K562 (cell line): ENCODE measurements at regions not wholly inside any gene's neighbourhood (a gene's known extent, or its start where the extent isn't known, plus 50 kb on each side); places are given as distances from the start of the nearest gene placed in this dataset.

Source experiments
- CAMTA2 ChIP-seq: fragments of 250-450 bp; sonication (Bioruptor Pico); conservative IDR thresholded peaks from 2 replicates; pipeline ENCODE4 v1.5.1; 2022
- FOSL1 ChIP-seq: fragments of 200-800 bp; sonication (Bioruptor generic); conservative IDR thresholded peaks from 2 replicates; pipeline ENCODE4 v1.6.1; 2016; ENCODE audit warnings: missing genetic modification characterization, missing compliant biosample characterization
- HBP1 ChIP-seq: fragments of 450-650 bp; formaldehyde crosslinking; IDR thresholded peaks from 2 replicates; pipeline ENCODE4 v1.4.0; 2022; ENCODE audit warnings: missing genetic modification characterization
- ID3 ChIP-seq, 2 experiments: fragments of 250-450 bp in 1 of 2; fragments of 450-650 bp in 1 of 2; sonication (Bioruptor Pico) in 1 of 2; IDR thresholded peaks; 2 replicates each; pipeline versions ENCODE4 v1.6.1 to v1.8.0; 2016 to 2021; ENCODE audit warnings: mild to moderate bottlenecking in 2 of 2, moderate library complexity in 2 of 2, missing compliant biosample characterization in 1 of 2, missing genetic modification characterization in 1 of 2
- NELFE ChIP-seq: IDR thresholded peaks from 2 replicates; pipeline ENCODE4 v1.6.1; 2011; ENCODE audit warnings: mild to moderate bottlenecking; ENCODE audit not compliant: insufficient read depth, insufficient read length
- NFE2 ChIP-seq: IDR thresholded peaks from 2 replicates; pipeline ENCODE4 v1.6.1; 2014; ENCODE audit warnings: antibody characterized with exemption, low read depth
- NRF1 ChIP-seq, 2 experiments: fragments of 450-650 bp; IDR thresholded peaks in 1 of 2; conservative IDR thresholded peaks in 1 of 2; 2 replicates each; pipeline ENCODE4 v1.6.1; 2014; ENCODE audit warnings: mild to moderate bottlenecking in 2 of 2
- RAD51 ChIP-seq: fragments of 450-650 bp; IDR thresholded peaks from 2 replicates; pipeline ENCODE4 v1.7.1; 2016; ENCODE audit warnings: low read depth, mild to moderate bottlenecking, borderline replicate concordance
- ZFX ChIP-seq: sonication (generic); formaldehyde crosslinking; IDR thresholded peaks from 2 replicates; pipeline ENCODE4 v1.8.0; 2022; ENCODE audit warnings: mild to moderate bottlenecking, missing genetic modification reagents, moderate library complexity
- ZNF140 ChIP-seq: fragments of 250-450 bp; sonication (Bioruptor Pico); IDR thresholded peaks from 2 replicates; pipeline ENCODE4 v1.8.0; 2021; ENCODE audit warnings: moderate library complexity, mild to moderate bottlenecking, inconsistent platforms
- ZNF449 ChIP-seq: fragments of 250-450 bp; sonication (Bioruptor Pico); IDR thresholded peaks from 2 replicates; pipeline ENCODE4 v1.8.0; 2022; ENCODE audit warnings: moderate library complexity, mild to moderate bottlenecking, inconsistent platforms
- ZNF668 ChIP-seq: fragments of 250-450 bp; sonication (Bioruptor Pico); IDR thresholded peaks from 2 replicates; pipeline ENCODE4 v1.8.0; 2022; ENCODE audit warnings: mild to moderate bottlenecking, inconsistent platforms
- TF ChIP-seq, protein P1 (sequence below): fragments of 450-650 bp; IDR thresholded peaks from 2 replicates; pipeline ENCODE4 v1.6.1; 2016; ENCODE audit warnings: low read depth
- TF ChIP-seq, protein P2 (sequence below): fragments of 250-450 bp; sonication (Bioruptor Pico); IDR thresholded peaks from 2 replicates; pipeline ENCODE4 v1.8.0; 2022; ENCODE audit warnings: inconsistent platforms

- TF ChIP-seq ZNF140 (CRISPR knock-in tag) = no peak
- no peak for TF ChIP-seq CAMTA2
- TF ChIP-seq NELFE = no peak
- TF ChIP-seq ZFX (CRISPR knock-in tag) = no peak
- no peak for TF ChIP-seq FOSL1 (tag)
- TF ChIP-seq NFE2 = no peak
- TF ChIP-seq, protein P1, sequence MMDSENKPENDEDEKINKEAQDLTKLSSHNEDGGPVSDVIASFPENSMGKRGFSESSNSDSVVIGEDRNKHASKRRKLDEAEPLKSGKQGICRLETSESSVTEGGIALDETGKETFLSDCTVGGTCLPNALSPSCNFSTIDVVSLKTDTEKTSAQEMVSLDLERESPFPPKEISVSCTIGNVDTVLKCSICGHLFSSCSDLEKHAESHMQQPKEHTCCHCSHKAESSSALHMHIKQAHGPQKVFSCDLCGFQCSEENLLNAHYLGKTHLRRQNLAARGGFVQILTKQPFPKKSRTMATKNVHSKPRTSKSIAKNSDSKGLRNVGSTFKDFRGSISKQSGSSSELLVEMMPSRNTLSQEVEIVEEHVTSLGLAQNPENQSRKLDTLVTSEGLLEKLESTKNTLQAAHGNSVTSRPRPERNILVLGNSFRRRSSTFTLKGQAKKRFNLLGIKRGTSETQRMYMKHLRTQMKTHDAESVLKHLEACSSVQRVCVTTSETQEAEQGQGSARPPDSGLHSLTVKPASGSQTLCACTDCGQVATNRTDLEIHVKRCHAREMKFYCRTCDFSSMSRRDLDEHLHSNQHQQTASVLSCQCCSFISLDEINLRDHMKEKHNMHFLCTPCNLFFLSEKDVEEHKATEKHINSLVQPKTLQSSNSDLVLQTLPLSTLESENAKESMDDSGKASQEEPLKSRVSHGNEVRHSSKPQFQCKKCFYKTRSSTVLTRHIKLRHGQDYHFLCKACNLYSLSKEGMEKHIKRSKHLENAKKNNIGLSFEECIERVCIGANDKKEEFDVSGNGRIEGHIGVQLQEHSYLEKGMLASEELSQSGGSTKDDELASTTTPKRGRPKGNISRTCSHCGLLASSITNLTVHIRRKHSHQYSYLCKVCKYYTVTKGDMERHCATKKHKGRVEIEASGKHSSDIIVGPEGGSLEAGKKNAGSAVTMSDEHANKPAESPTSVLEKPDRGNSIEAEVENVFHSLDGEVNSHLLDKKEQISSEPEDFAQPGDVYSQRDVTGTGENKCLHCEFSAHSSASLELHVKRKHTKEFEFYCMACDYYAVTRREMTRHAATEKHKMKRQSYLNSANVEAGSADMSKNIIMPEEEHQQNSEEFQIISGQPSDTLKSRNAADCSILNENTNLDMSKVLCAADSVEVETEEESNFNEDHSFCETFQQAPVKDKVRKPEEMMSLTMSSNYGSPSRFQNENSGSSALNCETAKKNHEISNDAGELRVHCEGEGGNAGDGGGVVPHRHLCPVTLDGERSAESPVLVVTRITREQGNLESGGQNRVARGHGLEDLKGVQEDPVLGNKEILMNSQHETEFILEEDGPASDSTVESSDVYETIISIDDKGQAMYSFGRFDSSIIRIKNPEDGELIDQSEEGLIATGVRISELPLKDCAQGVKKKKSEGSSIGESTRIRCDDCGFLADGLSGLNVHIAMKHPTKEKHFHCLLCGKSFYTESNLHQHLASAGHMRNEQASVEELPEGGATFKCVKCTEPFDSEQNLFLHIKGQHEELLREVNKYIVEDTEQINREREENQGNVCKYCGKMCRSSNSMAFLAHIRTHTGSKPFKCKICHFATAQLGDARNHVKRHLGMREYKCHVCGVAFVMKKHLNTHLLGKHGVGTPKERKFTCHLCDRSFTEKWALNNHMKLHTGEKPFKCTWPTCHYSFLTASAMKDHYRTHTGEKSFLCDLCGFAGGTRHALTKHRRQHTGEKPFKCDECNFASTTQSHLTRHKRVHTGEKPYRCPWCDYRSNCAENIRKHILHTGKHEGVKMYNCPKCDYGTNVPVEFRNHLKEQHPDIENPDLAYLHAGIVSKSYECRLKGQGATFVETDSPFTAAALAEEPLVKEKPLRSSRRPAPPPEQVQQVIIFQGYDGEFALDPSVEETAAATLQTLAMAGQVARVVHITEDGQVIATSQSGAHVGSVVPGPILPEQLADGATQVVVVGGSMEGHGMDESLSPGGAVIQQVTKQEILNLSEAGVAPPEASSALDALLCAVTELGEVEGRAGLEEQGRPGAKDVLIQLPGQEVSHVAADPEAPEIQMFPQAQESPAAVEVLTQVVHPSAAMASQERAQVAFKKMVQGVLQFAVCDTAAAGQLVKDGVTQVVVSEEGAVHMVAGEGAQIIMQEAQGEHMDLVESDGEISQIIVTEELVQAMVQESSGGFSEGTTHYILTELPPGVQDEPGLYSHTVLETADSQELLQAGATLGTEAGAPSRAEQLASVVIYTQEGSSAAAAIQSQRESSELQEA = no peak
- no peak for TF ChIP-seq ZNF668
- no peak for TF ChIP-seq ID3 (CRISPR knock-in tag; IDR thresholded peaks at IDR 0.05)
- TF ChIP-seq ID3 (tag; IDR thresholded peaks at IDR 0.05) = no peak
- TF ChIP-seq, protein P2, sequence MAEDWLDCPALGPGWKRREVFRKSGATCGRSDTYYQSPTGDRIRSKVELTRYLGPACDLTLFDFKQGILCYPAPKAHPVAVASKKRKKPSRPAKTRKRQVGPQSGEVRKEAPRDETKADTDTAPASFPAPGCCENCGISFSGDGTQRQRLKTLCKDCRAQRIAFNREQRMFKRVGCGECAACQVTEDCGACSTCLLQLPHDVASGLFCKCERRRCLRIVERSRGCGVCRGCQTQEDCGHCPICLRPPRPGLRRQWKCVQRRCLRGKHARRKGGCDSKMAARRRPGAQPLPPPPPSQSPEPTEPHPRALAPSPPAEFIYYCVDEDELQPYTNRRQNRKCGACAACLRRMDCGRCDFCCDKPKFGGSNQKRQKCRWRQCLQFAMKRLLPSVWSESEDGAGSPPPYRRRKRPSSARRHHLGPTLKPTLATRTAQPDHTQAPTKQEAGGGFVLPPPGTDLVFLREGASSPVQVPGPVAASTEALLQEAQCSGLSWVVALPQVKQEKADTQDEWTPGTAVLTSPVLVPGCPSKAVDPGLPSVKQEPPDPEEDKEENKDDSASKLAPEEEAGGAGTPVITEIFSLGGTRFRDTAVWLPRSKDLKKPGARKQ (CRISPR knock-in tag) = no peak
- TF ChIP-seq NRF1 (conservative IDR thresholded peaks at IDR 0.05 in 1 of 2, IDR thresholded peaks at IDR 0.05 in 1 of 2) = peak in 1 of 2 experiments; percentile 23; a peak in 2 of 4 replicates
- no peak for TF ChIP-seq RAD51
- TF ChIP-seq ZNF449 (CRISPR knock-in tag) = no peak
- 0 out of 2 replicates have a peak, but pooled peaks have one; percentile 55 for TF ChIP-seq HBP1
Measured at GRCh38 chr3:15859507-15860013, 61.8 kb upstream of the ANKRD28 start (continued).
